HepG2 (cell line): ENCODE measurements at regions not wholly inside any gene's neighbourhood (a gene's known extent, or its start where the extent isn't known, plus 50 kb on each side); places are given as distances from the start of the nearest gene placed in this dataset.

Source experiments
- ATAC-seq: fragments of 200-7000 bp; cut with Tn5 transposase; 3 replicates; pipeline ENCODE4 v1.9.1; 2020; ENCODE audit warnings: mild to moderate bottlenecking, moderate library complexity
- BruUV-seq: library from RNA; stranded (reverse); fragments of 400-500 nt; replicated peaks from 2 replicates; lab custom pipeline; 2021; lab: Mats Ljungman, UMichigan
- CTCF ChIA-PET: fragments of 300-600 bp; formaldehyde crosslinking; extraction: SDS; loops from one replicate; lab custom pipeline; 2021; ENCODE audit warnings: low total read pairs, inconsistent platforms, low intra/inter-chr PET ratio; lab: Yijun Ruan, JAX
- POLR2A ChIA-PET: fragments of 350-600 bp; sonication (Branson Sonifier 250); formaldehyde crosslinking; loops from one replicate; lab custom pipeline; 2020; ENCODE audit warnings: antibody characterized with exemption, inconsistent platforms; lab: Yijun Ruan, JAX
- DNase-seq: peaks from one replicate; pipeline ENCODE4 v3.0.0-alpha.2; 2015; ENCODE audit warnings: low spot score
- FAIRE-seq: peaks from 3 replicates; lab custom pipeline; 2011; peaks lifted over from hg19 to GRCh38; lab: Jason Lieb, UNC
- H2AFZ ChIP-seq: one replicate; pipeline ENCODE4 v1.6.1; 2011; ENCODE audit warnings: low read length, inconsistent platforms
- H3K27ac ChIP-seq: fragments of 300-600 bp; 3 replicates; pipeline ENCODE4 v1.8.0; 2011; ENCODE audit warnings: mixed run types, mild to moderate bottlenecking, mixed read lengths, low read length, inconsistent platforms; ENCODE audit not compliant: insufficient read depth; ENCODE audit errors: extremely low read length
- H3K27me3 ChIP-seq, 2 experiments: fragments of 200-600 bp in 1 of 2; 2 replicates in 1 of 2; 3 replicates in 1 of 2; pipeline versions ENCODE4 v1.6.0 to v1.8.0; 2011; ENCODE audit warnings: low read length in 2 of 2, mild to moderate bottlenecking in 2 of 2, moderate library complexity in 2 of 2, inconsistent platforms in 1 of 2; ENCODE audit not compliant: insufficient read depth in 2 of 2, control insufficient read depth in 1 of 2
- H3K36me3 ChIP-seq, 2 experiments: fragments of 200-600 bp in 1 of 2; replicated peaks in 1 of 2; 2 replicates in 1 of 2; 3 replicates in 1 of 2; pipeline versions ENCODE4 v1.5.1 to v1.8.0; 2011; ENCODE audit warnings: low read length in 2 of 2, inconsistent platforms in 1 of 2; ENCODE audit not compliant: insufficient read depth in 2 of 2, control insufficient read depth in 1 of 2
- H3K4me1 ChIP-seq: 2 replicates; pipeline ENCODE4 v1.5.1; 2012; ENCODE audit warnings: low read length, inconsistent platforms; ENCODE audit not compliant: insufficient read depth
- H3K4me2 ChIP-seq: 2 replicates; pipeline ENCODE4 v1.6.0; 2011; ENCODE audit warnings: low read depth, low read length, inconsistent platforms
- H3K4me3 ChIP-seq, 3 experiments: fragments of 200-600 bp in 1 of 3; sonication (generic), shearing (Covaris generic) in 1 of 3; replicated peaks in 1 of 3; 2 replicates each; pipeline ENCODE4 v1.5.1; 2011 to 2016; ENCODE audit warnings: low read length in 3 of 3, inconsistent platforms in 2 of 3, low read depth in 2 of 3, mild to moderate bottlenecking in 2 of 3, control low read depth in 1 of 3, mixed read lengths in 1 of 3; ENCODE audit not compliant: insufficient read depth in 1 of 3
- H3K79me2 ChIP-seq: one replicate; pipeline ENCODE4 v1.6.1; 2011; ENCODE audit warnings: low read length, inconsistent platforms; ENCODE audit not compliant: insufficient read depth
- H3K9ac ChIP-seq: 2 replicates; pipeline ENCODE4 v1.6.0; 2011; ENCODE audit warnings: mild to moderate bottlenecking, low read depth, low read length, inconsistent platforms; ENCODE audit not compliant: insufficient read depth
- H3K9me3 ChIP-seq: 2 replicates; pipeline ENCODE4 v1.5.1; 2012; ENCODE audit warnings: mild to moderate bottlenecking, low read length
- H4K20me1 ChIP-seq: 2 replicates; pipeline ENCODE4 v1.6.0; 2011; ENCODE audit warnings: inconsistent platforms, mild to moderate bottlenecking, low read length, moderate library complexity; ENCODE audit not compliant: insufficient read depth
- CBFB ChIP-seq: sonication (generic); formaldehyde crosslinking; IDR thresholded peaks from 2 replicates; pipeline ENCODE4 v1.4.0; 2020; ENCODE audit warnings: missing genetic modification reagents
- ESRRA ChIP-seq: sonication (generic); formaldehyde crosslinking; IDR thresholded peaks from 2 replicates; pipeline ENCODE4 v1.5.1; 2020; ENCODE audit warnings: mild to moderate bottlenecking, low read depth, missing genetic modification reagents
- HNRNPUL1 ChIP-seq: fragments of 200-400 bp; formaldehyde crosslinking; IDR thresholded peaks from 2 replicates; pipeline ENCODE4 v1.6.1; 2017; ENCODE audit warnings: low read depth, mild to moderate bottlenecking, low read length, moderate library complexity
- MNT ChIP-seq: fragments of 450-650 bp; IDR thresholded peaks from 2 replicates; pipeline ENCODE4 v1.6.1; 2016
- NBN ChIP-seq: fragments of 450-650 bp; conservative IDR thresholded peaks from 2 replicates; pipeline ENCODE4 v1.6.1; 2017
- NKX3-1 ChIP-seq: sonication (generic); formaldehyde crosslinking; IDR thresholded peaks from 2 replicates; pipeline ENCODE4 v1.5.0; 2020; ENCODE audit warnings: missing genetic modification reagents
- PCBP2 ChIP-seq: fragments of 200-400 bp; formaldehyde crosslinking; optimal IDR thresholded peaks from 2 replicates; pipeline ENCODE3; 2018; ENCODE audit warnings: low read length, low read depth; ENCODE audit not compliant: poor library complexity, severe bottlenecking
- PHF21A ChIP-seq: sonication (generic); formaldehyde crosslinking; IDR thresholded peaks from 2 replicates; pipeline ENCODE4 v1.5.0; 2020; ENCODE audit warnings: mild to moderate bottlenecking, missing genetic modification reagents
- THAP9 ChIP-seq: sonication (generic); formaldehyde crosslinking; IDR thresholded peaks from 2 replicates; pipeline ENCODE4; 2020; ENCODE audit warnings: missing genetic modification reagents, mild to moderate bottlenecking, borderline replicate concordance
- ZNF17 ChIP-seq: sonication (generic); formaldehyde crosslinking; IDR thresholded peaks from 2 replicates; pipeline ENCODE4 v1.5.0; 2020; ENCODE audit warnings: mild to moderate bottlenecking, missing genetic modification reagents
- ZNF20 ChIP-seq: sonication (generic); formaldehyde crosslinking; IDR thresholded peaks from 2 replicates; pipeline ENCODE4 v1.4.0; 2020; ENCODE audit warnings: mild to moderate bottlenecking, moderate library complexity, missing genetic modification reagents
- ZNF329 ChIP-seq: sonication (generic); formaldehyde crosslinking; IDR thresholded peaks from 2 replicates; pipeline ENCODE4 v1.9.0; 2021; ENCODE audit warnings: low read depth, mild to moderate bottlenecking, missing genetic modification reagents
- ZNF33B ChIP-seq: sonication (generic); formaldehyde crosslinking; IDR thresholded peaks from 2 replicates; pipeline ENCODE4 v1.5.1; 2020; ENCODE audit warnings: mild to moderate bottlenecking, missing genetic modification reagents
- ZNF619 ChIP-seq: sonication (generic); formaldehyde crosslinking; IDR thresholded peaks from 2 replicates; pipeline ENCODE4 v1.4.0; 2020; ENCODE audit warnings: mild to moderate bottlenecking, missing genetic modification reagents
- ZNF777 ChIP-seq: sonication (generic); formaldehyde crosslinking; IDR thresholded peaks from 2 replicates; pipeline ENCODE4 v1.4.0; 2020; ENCODE audit warnings: missing genetic modification reagents
- ZNF800 ChIP-seq: sonication (generic); formaldehyde crosslinking; IDR thresholded peaks from 2 replicates; pipeline ENCODE4 v1.4.0; 2020; ENCODE audit warnings: missing genetic modification reagents
- WGBS: methylation state at CpG from one replicate; pipeline ENCODE4 v1.1.6; 2017; ENCODE audit warnings: low lambda C conversion rate; 5-methylcytosine and 5-hydroxymethylcytosine counted together
- in situ Hi-C: cut with HindIII; loops from 2 replicates; pipeline ENCODE4 v1.10.0; 2017; ENCODE audit warnings: low pct_unique_long_range_greater_than_20kb; ENCODE audit not compliant: extremely low pct_ligation_motif_present
- intact Hi-C: fragments of 100-400 bp; cut with micrococcal nuclease; formaldehyde crosslinking; loops from one replicate; pipeline ENCODE4 v1.10.0; 2022; ENCODE audit not compliant: unreplicated experiment

DNA sequence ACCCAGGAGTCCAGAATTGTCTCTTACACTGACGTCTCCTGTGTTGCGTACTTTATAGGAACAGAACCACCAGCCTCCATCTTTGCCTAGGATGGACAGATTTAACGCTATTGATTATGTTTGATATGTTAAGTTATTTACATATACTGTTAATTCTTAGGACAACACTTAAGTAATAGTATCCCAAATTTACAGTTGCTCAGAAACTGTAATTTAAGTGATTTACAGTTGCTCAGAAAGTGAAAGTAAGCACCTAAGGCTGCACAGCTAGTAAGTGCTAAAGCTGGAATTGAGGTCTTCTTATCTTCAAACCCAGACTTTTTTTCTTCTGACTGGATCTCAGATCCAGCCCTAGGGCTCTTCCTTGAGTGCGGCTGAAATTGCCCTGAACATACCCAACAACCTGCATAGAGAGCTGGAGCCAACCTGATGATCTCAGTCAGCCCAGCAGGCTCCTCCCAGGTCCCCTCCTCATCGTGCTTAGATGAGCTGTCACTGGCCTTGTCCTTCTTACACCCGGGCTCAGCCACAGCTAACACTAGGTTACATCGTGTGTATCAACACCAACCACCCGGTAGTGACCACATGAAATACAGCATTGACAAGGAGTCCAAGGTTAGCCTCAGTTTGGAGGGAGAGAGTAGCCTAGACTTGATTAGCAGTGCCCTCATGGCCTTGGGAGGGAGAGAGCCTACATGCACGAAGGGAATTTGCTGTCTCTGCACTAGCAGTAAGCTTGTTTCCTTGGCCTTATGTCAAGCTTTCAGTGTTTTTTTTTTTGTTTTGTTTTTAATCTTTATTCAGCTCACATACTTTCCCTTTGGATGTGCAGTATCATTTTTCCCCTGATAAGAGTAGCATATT is 111.1 kb upstream of the ARHGAP5 start:
- BruUV-seq, result no TSS peak
- FAIRE-seq (peak; percentile 50), DNase-seq (peak; percentile 96), ATAC-seq (peak; percentile 93)
- no peak overlapping the region for H3K27ac ChIP-seq
- peaks cover 9% of the 10 kb centered on the region for H3K9me3 ChIP-seq
- H2AFZ ChIP-seq, result peak overlapping the region; percentile 30
- ChIA-PET POLR2A (interaction anchor here (0.9 to 1.2 kb wide), 5 partner anchors 12 to 112 kb away, joined by 3 to 6 read pairs (median 4); partner anchors contain the start of gene ARHGAP5), CTCF (interaction anchor here (0.9 kb wide), 1 partner anchor 31 kb away, joined by 3 read pairs; no protein-coding TSS in a partner anchor)
- H3K4me1 ChIP-seq, result peaks cover 53% of the 10 kb centered on the region
- intact Hi-C loops (loop anchor here (2.0 kb wide), 2 partner anchors 25 to 41 kb away; no protein-coding TSS in a partner anchor), in situ Hi-C loops (no loop called here)
- peak overlapping the region; percentile 65 for H3K4me2 ChIP-seq
- H3K27me3 ChIP-seq, result no peaks in the 10 kb centered on the region
- H3K36me3 ChIP-seq, result no peaks in the 10 kb centered on the region
- H4K20me1 ChIP-seq, result no peaks in the 10 kb centered on the region
- H3K9ac ChIP-seq, result peak overlapping the region; percentile 17; the same call in 1 of the 2 replicates
- peak overlapping the region in 2 of 3 experiments; percentile 15 to 22; a peak in 5 of 6 replicates for H3K4me3 ChIP-seq
- WGBS, result 25% methylated on average over 9 of the region's 9 CpGs
- H3K79me2 ChIP-seq, result no peaks in the 10 kb centered on the region
- no peak for TF ChIP-seq THAP9
- 0 out of 2 replicates have a peak, but pooled peaks have one; percentile 53 for TF ChIP-seq MNT
- TF ChIP-seq ZNF17 (CRISPR knock-in tag), result no peak
- peak; percentile 92; the same call in 1 of the 2 replicates for TF ChIP-seq CBFB (CRISPR knock-in tag)
- TF ChIP-seq ZNF33B (CRISPR knock-in tag), result no peak
- no peak for TF ChIP-seq ZNF20 (CRISPR knock-in tag)
- TF ChIP-seq PHF21A, result 0 out of 2 replicates have a peak, but pooled peaks have one; percentile 39
- TF ChIP-seq NBN, result no peak
- no peak for TF ChIP-seq HNRNPUL1
- TF ChIP-seq NKX3-1 (CRISPR knock-in tag), result peak; percentile 42; the same call in 1 of the 2 replicates
- 0 out of 2 replicates have a peak, but pooled peaks have one; percentile 20 for TF ChIP-seq ZNF777
- no peak for TF ChIP-seq ZNF329 (CRISPR knock-in tag)
- 0 out of 2 replicates have a peak, but pooled peaks have one; percentile 71 for TF ChIP-seq ZNF619 (CRISPR knock-in tag)
- TF ChIP-seq PCBP2, result no peak
- TF ChIP-seq ZNF800 (CRISPR knock-in tag), result peak; percentile 88
- TF ChIP-seq ESRRA (CRISPR knock-in tag), result peak; percentile 67; the same call in 1 of the 2 replicates
